Chondrocyte (in vitro differentiated cells): ENCODE measurements at regions not wholly inside any gene's neighbourhood (a gene's known extent, or its start where the extent isn't known, plus 50 kb on each side); places are given as distances from the start of the nearest gene placed in this dataset.
A peak's percentile ranks its signal among the peaks of the same experiment; 100 is the strongest.
"Not testable (repeated sequence)": the region's sequence is repeated elsewhere in the genome, so short reads cannot be mapped to it uniquely, and the experiment has no call there.

Source experiments
- DNase-seq: peaks from one replicate; pipeline ENCODE4 v3.0.0; 2021; ENCODE audit warnings: mixed read lengths, low spot score
- H3K27ac Mint-ChIP-seq: one replicate; pipeline ENCODE4 v1.8.0; 2021; ENCODE audit warnings: mild to moderate bottlenecking, moderate library complexity, mixed read lengths; ENCODE audit not compliant: unreplicated experiment
- H3K27me3 Mint-ChIP-seq: 2 replicates; pipeline ENCODE4 v1.8.0; 2021; ENCODE audit warnings: low read depth, mixed read lengths
- H3K36me3 Mint-ChIP-seq: 2 replicates; pipeline ENCODE4 v1.8.0; 2021; ENCODE audit warnings: low read depth, mixed read lengths
- H3K4me1 Mint-ChIP-seq: 2 replicates; pipeline ENCODE4 v1.8.0; 2021; ENCODE audit warnings: low read depth, mild to moderate bottlenecking, mixed read lengths
- H3K4me3 Mint-ChIP-seq: one replicate; pipeline ENCODE4 v1.8.0; 2021; ENCODE audit warnings: mild to moderate bottlenecking, moderate library complexity, mixed read lengths; ENCODE audit not compliant: unreplicated experiment
- H3K9me3 Mint-ChIP-seq: 2 replicates; pipeline ENCODE4 v1.8.0; 2021; ENCODE audit warnings: low read depth, mixed read lengths
- TF ChIP-seq, protein P1 (sequence below): fragments of 200-600 bp; sonication (generic); IDR thresholded peaks from 2 replicates; pipeline ENCODE4 v1.5.0; 2021; ENCODE audit warnings: antibody characterized with exemption, mild to moderate bottlenecking, moderate library complexity

DNA sequence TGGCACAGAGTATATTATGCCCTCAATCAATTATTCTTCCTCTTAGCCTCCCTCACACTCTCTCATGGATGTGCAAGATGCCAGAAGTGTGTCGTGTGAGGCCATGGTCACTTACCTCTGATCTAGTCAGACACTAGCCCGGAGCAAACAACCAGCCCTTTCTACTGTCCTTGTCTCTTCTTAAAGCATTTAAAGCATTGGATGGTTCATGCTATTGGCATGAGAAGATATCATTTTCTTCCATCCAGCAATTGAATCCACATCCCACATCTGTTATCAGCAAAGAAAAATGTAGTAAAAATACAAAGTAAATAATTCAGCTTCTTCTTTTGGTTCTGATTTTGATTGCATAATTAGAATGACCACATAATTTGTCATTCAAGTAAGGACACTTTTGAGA, 267.2 kb upstream of the ACO1 start:
- no peak overlapping the region for H3K4me3 Mint-ChIP-seq
- H3K27ac Mint-ChIP-seq = no peak overlapping the region
- no peaks in the 10 kb centered on the region for H3K36me3 Mint-ChIP-seq
- TF ChIP-seq, protein P1, sequence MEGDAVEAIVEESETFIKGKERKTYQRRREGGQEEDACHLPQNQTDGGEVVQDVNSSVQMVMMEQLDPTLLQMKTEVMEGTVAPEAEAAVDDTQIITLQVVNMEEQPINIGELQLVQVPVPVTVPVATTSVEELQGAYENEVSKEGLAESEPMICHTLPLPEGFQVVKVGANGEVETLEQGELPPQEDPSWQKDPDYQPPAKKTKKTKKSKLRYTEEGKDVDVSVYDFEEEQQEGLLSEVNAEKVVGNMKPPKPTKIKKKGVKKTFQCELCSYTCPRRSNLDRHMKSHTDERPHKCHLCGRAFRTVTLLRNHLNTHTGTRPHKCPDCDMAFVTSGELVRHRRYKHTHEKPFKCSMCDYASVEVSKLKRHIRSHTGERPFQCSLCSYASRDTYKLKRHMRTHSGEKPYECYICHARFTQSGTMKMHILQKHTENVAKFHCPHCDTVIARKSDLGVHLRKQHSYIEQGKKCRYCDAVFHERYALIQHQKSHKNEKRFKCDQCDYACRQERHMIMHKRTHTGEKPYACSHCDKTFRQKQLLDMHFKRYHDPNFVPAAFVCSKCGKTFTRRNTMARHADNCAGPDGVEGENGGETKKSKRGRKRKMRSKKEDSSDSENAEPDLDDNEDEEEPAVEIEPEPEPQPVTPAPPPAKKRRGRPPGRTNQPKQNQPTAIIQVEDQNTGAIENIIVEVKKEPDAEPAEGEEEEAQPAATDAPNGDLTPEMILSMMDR = no peak
- H3K9me3 Mint-ChIP-seq = peaks cover 9% of the 10 kb centered on the region
- peaks cover 2% of the 10 kb centered on the region for H3K27me3 Mint-ChIP-seq
- DNase-seq = no peak
- H3K4me1 Mint-ChIP-seq = no peaks in the 10 kb centered on the region

- DNase-seq = no peak
- no peaks in the 10 kb centered on the region for H3K36me3 Mint-ChIP-seq
- H3K27ac Mint-ChIP-seq = no peak overlapping the region
- H3K27me3 Mint-ChIP-seq = no peaks in the 10 kb centered on the region
- TF ChIP-seq, protein P1 = no peak
- peaks cover 2% of the 10 kb centered on the region for H3K9me3 Mint-ChIP-seq
- H3K4me1 Mint-ChIP-seq = no peaks in the 10 kb centered on the region
- no peak overlapping the region for H3K4me3 Mint-ChIP-seq
These were observed 255.9 kb upstream of the ACO1 start for GRCh38 chr9:32128546-32128945.

DNA sequence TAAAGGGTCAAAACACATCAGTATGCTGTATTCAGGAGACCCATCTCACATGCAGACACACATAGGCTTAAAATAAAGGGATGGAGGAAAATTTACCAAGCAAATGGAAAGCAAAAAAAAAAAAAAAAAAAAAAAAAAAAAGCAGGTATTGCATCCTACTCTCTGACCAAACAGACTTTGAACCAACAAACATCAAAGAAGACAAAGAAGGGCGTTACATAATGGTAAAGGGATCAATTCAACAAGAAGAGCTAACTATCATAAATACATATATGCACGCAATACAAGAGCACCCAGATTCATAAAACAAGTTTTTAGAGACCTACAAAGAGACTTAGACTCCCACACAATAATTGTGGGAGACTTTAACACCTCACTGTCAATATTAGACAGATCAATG, 253.7 kb upstream of the ACO1 start:
- H3K27me3 Mint-ChIP-seq, DNase-seq, H3K27ac Mint-ChIP-seq, H3K36me3 Mint-ChIP-seq, H3K4me1 Mint-ChIP-seq, H3K4me3 Mint-ChIP-seq, H3K9me3 Mint-ChIP-seq: not testable (repeated sequence)

DNA sequence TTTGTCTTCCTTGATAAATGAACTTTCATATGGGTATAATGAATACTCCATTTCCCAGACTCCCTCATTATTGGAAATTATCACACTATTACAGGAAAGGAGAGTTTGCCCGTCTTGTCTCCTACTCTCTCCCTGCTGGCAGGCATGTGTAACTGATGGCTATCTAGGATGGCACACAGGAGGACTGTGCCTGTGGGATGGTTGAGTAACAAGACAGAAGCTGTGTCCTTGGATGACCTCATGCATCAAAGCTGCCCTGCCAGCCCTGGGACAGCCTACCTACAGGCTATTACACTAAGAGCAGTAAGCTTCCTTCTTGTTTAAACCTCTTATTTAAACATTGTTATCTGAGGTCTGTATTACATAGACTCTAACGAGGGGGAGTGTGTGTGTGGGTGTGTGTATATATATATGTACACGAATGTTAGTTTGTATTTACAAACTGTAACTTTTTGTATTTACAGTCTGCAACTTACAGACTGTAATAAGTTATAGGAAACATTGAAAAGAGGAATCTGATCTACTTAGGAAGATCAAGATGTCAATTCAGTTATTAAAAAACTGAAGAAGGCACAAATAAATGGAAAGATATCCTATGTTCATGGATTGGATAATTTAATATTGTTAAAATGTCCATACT, 247.6 kb upstream of the ACO1 start:
- Mint-ChIP-seq H3K27me3 (peaks cover 10% of the 10 kb centered on the region), H3K27ac (no peak overlapping the region)
- TF ChIP-seq, protein P1 = no peak

GRCh38 chr9:32142074-32142473, 242.4 kb upstream of the ACO1 start:
- Mint-ChIP-seq H3K4me1 (no peaks in the 10 kb centered on the region), H3K27me3 (peaks cover 10% of the 10 kb centered on the region)
- TF ChIP-seq, protein P1 = no peak

More for the DNA sequence above, 247.6 kb upstream of the ACO1 start:
- no peaks in the 10 kb centered on the region for H3K9me3 Mint-ChIP-seq
- H3K4me1 Mint-ChIP-seq = no peaks in the 10 kb centered on the region
- no peak for DNase-seq
- no peak overlapping the region for H3K4me3 Mint-ChIP-seq
- H3K36me3 Mint-ChIP-seq = no peaks in the 10 kb centered on the region

DNA sequence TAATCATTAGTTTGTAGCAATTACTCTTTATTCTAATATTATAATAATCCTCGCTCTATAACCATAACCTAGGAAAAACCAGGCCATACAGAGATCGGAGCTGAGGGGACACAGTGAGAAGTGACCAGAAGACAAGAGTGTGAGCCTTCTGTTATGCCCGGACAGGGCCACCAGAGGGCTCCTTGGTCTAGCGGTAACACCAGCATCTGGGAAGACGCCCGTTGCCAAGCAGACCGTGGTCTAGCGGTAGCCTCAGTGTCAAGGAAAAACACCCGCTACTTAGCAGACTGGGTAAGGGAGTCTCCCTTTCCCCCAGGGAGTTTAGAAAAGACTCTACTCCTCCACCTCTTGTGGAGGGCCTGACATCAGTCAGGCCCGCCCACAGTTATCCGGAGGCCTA, 235.9 kb upstream of the ACO1 start:
- DNase-seq, H3K4me1 Mint-ChIP-seq, H3K36me3 Mint-ChIP-seq, H3K27me3 Mint-ChIP-seq, H3K27ac Mint-ChIP-seq, H3K4me3 Mint-ChIP-seq: not testable (repeated sequence)
- H3K9me3 Mint-ChIP-seq = peaks cover 17% of the 10 kb centered on the region
- TF ChIP-seq, protein P1 = peak; percentile 23

More at GRCh38 chr9:32142074-32142473, 242.4 kb upstream of the ACO1 start:
- no peak for DNase-seq
- peaks cover 3% of the 10 kb centered on the region for H3K9me3 Mint-ChIP-seq
- H3K36me3 Mint-ChIP-seq = no peaks in the 10 kb centered on the region
- H3K27ac Mint-ChIP-seq = no peak overlapping the region
- no peak overlapping the region for H3K4me3 Mint-ChIP-seq
